Mesenchymal stem cell (in vitro differentiated cells and primary cell): ENCODE measurements at regions not wholly inside any gene's neighbourhood (a gene's known extent, or its start where the extent isn't known, plus 50 kb on each side); places are given as distances from the start of the nearest gene placed in this dataset.

Experiments used
- DNase-seq: peaks from one replicate; pipeline ENCODE4 v3.0.0-alpha.2; 2013
- H2AFZ ChIP-seq: one replicate; pipeline ENCODE4 v1.6.1; 2013; ENCODE audit warnings: low read depth, mild to moderate bottlenecking, control low read depth, inconsistent platforms, low read length, moderate library complexity
- H2AK5ac ChIP-seq: 2 replicates; pipeline ENCODE4 v1.6.1; 2013; ENCODE audit warnings: low read length, moderate library complexity, mild to moderate bottlenecking, inconsistent platforms; ENCODE audit not compliant: severe bottlenecking
- H2BK120ac ChIP-seq: one replicate; pipeline ENCODE4 v1.6.1; 2013; ENCODE audit warnings: low read depth, mild to moderate bottlenecking, inconsistent platforms, low read length, moderate library complexity
- H2BK12ac ChIP-seq, 2 experiments: one replicate each; pipeline ENCODE4 v1.6.1; 2013; ENCODE audit warnings: inconsistent platforms in 2 of 2, low read length in 2 of 2, mild to moderate bottlenecking in 2 of 2, moderate library complexity in 2 of 2, control low read depth in 1 of 2
- H2BK15ac ChIP-seq: one replicate; pipeline ENCODE4 v1.6.1; 2013; ENCODE audit warnings: mild to moderate bottlenecking, low read depth, inconsistent platforms; ENCODE audit not compliant: poor library complexity, severe bottlenecking
- H2BK5ac ChIP-seq: 2 replicates; pipeline ENCODE4 v1.6.1; 2013; ENCODE audit warnings: low read depth, mild to moderate bottlenecking, low read length, control low read depth, inconsistent platforms; ENCODE audit not compliant: poor library complexity, severe bottlenecking
- H3K14ac ChIP-seq, 2 experiments: one replicate each; pipeline ENCODE4 v1.6.1; 2013; ENCODE audit warnings: inconsistent platforms in 2 of 2, low read length in 2 of 2, control low read depth in 1 of 2, mild to moderate bottlenecking in 1 of 2, moderate library complexity in 1 of 2
- H3K18ac ChIP-seq, 2 experiments: one replicate each; pipeline ENCODE4 v1.6.1; 2013; ENCODE audit warnings: inconsistent platforms in 2 of 2, low read length in 2 of 2, control low read depth in 1 of 2, low read depth in 1 of 2, mild to moderate bottlenecking in 1 of 2
- H3K23ac ChIP-seq, 2 experiments: one replicate each; pipeline ENCODE4 v1.6.1; 2013; ENCODE audit warnings: inconsistent platforms in 2 of 2, low read length in 2 of 2, mild to moderate bottlenecking in 2 of 2, moderate library complexity in 2 of 2, control low read depth in 1 of 2
- H3K27ac ChIP-seq: 2 replicates; pipeline ENCODE4 v1.5.1; 2013; ENCODE audit warnings: mild to moderate bottlenecking, moderate library complexity, low read length, control low read depth, inconsistent platforms; ENCODE audit not compliant: poor library complexity, severe bottlenecking
- H3K27me3 ChIP-seq, 2 experiments: 2 replicates each; pipeline versions ENCODE4 v1.6.1 to v1.7.0; 2013; ENCODE audit warnings: low read length in 2 of 2, mild to moderate bottlenecking in 2 of 2, moderate library complexity in 2 of 2, control low read depth in 1 of 2, inconsistent platforms in 1 of 2; ENCODE audit not compliant: control insufficient read depth in 1 of 2, insufficient read depth in 1 of 2
- H3K36me3 ChIP-seq, 2 experiments: 2 replicates each; pipeline versions ENCODE4 v1.6.1 to v1.7.0; 2013; ENCODE audit warnings: low read length in 2 of 2, control low read depth in 1 of 2, inconsistent platforms in 1 of 2, low read depth in 1 of 2, mild to moderate bottlenecking in 1 of 2; ENCODE audit not compliant: insufficient read depth in 2 of 2, control insufficient read depth in 1 of 2
- H3K4ac ChIP-seq, 2 experiments: one replicate each; pipeline ENCODE4 v1.6.1; 2013; ENCODE audit warnings: inconsistent platforms in 2 of 2, low read length in 2 of 2, mild to moderate bottlenecking in 2 of 2, moderate library complexity in 2 of 2, control low read depth in 1 of 2, low read depth in 1 of 2
- H3K4me1 ChIP-seq: 2 replicates; pipeline ENCODE4 v1.6.1; 2013; ENCODE audit warnings: low read depth, low read length, control low read depth; ENCODE audit not compliant: control insufficient read depth, insufficient read depth
- H3K4me2 ChIP-seq: 2 replicates; pipeline ENCODE4 v1.6.1; 2013; ENCODE audit warnings: low read length, mild to moderate bottlenecking, inconsistent platforms; ENCODE audit not compliant: poor library complexity, severe bottlenecking
- H3K4me3 ChIP-seq, 2 experiments: 2 replicates each; pipeline versions ENCODE4 v1.5.1 to v1.7.0; 2013; ENCODE audit warnings: low read length in 2 of 2, mild to moderate bottlenecking in 2 of 2, control low read depth in 1 of 2, low read depth in 1 of 2; ENCODE audit not compliant: insufficient read depth in 1 of 2
- H3K79me1 ChIP-seq: replicated peaks from 2 replicates; pipeline ENCODE4 v1.6.1; 2013; ENCODE audit warnings: mild to moderate bottlenecking, control low read depth, low read length, inconsistent platforms; ENCODE audit not compliant: poor library complexity, severe bottlenecking
- H3K9ac ChIP-seq: 2 replicates; pipeline ENCODE4 v1.7.0; 2013; ENCODE audit warnings: mild to moderate bottlenecking, low read length, moderate library complexity
- H3K9me3 ChIP-seq: 2 replicates; pipeline ENCODE4 v1.7.0; 2013; ENCODE audit warnings: mild to moderate bottlenecking, low read length; ENCODE audit not compliant: control insufficient read depth
- H4K8ac ChIP-seq: one replicate; pipeline ENCODE4 v1.6.1; 2013; ENCODE audit warnings: inconsistent platforms, mild to moderate bottlenecking, low read length, moderate library complexity
- H4K91ac ChIP-seq: one replicate; pipeline ENCODE4 v1.6.1; 2013; ENCODE audit warnings: mild to moderate bottlenecking, low read length, inconsistent platforms
- WGBS: methylation state at CpG from one replicate; pipeline ENCODE4 v1.1.7; 2013; ENCODE audit warnings: mixed read lengths; 5-methylcytosine and 5-hydroxymethylcytosine counted together

- Histone ChIP-seq H2BK120ac (no peak overlapping the region), H3K18ac (no peak overlapping the region), H3K4ac (no peak overlapping the region), H2AFZ (no peak overlapping the region), H3K36me3 (no peaks in the 10 kb centered on the region), H3K4me2 (no peak overlapping the region), H2BK5ac (no peak overlapping the region), H3K4me3 (no peak overlapping the region), H2BK15ac (no peak overlapping the region), H3K27me3 (peaks cover 29 to 41% of the 10 kb centered on the region in 2 experiments), H3K14ac (no peak overlapping the region), H2BK12ac (no peak overlapping the region), H4K8ac (no peak overlapping the region), H3K27ac (no peak overlapping the region), H2AK5ac (no peak overlapping the region), H4K91ac (no peak overlapping the region), H3K9ac (no peak overlapping the region), H3K79me1 (no peaks in the 10 kb centered on the region), H3K4me1 (peaks cover 2% of the 10 kb centered on the region), H3K23ac (no peak overlapping the region), H3K9me3 (peaks cover 5% of the 10 kb centered on the region)
- DNase-seq = peak; percentile 2
- WGBS = no CpG with 5 or more reads among the region's 4 CpGs
These were observed 62.6 kb upstream of the PHF21A start for GRCh38 chr11:46183819-46184218.

GRCh38 chr11:46181843-46182424, 60.7 kb upstream of the PHF21A start:
- no peak overlapping the region for H3K14ac ChIP-seq
- H2BK12ac ChIP-seq = no peak overlapping the region
- no peak overlapping the region for H2AFZ ChIP-seq
- no peak overlapping the region for H4K91ac ChIP-seq
- no peak overlapping the region for H3K9ac ChIP-seq
- no peak overlapping the region for H2BK15ac ChIP-seq
- H3K79me1 ChIP-seq = no peaks in the 10 kb centered on the region
- peaks cover 2% of the 10 kb centered on the region for H3K4me1 ChIP-seq
- no peak overlapping the region for H3K18ac ChIP-seq
- H3K4ac ChIP-seq = no peak overlapping the region
- H3K23ac ChIP-seq = no peak overlapping the region
- no peak overlapping the region for H2AK5ac ChIP-seq
- H2BK120ac ChIP-seq = no peak overlapping the region
- no peak overlapping the region for H3K27ac ChIP-seq
- H3K4me3 ChIP-seq = no peak overlapping the region
- no peak overlapping the region for H2BK5ac ChIP-seq
- no peaks in the 10 kb centered on the region for H3K36me3 ChIP-seq
- no peak overlapping the region for H4K8ac ChIP-seq
- peaks cover 5% of the 10 kb centered on the region for H3K9me3 ChIP-seq
- no peak for DNase-seq
- no peak overlapping the region for H3K4me2 ChIP-seq
- WGBS = 89% methylated on average over 4 of the region's 5 CpGs
- peaks cover 39 to 48% of the 10 kb centered on the region in 2 experiments for H3K27me3 ChIP-seq

- Histone ChIP-seq H2BK15ac (no peak overlapping the region), H3K4me2 (no peak overlapping the region), H2AK5ac (no peak overlapping the region), H2AFZ (no peak overlapping the region), H4K91ac (no peak overlapping the region), H2BK120ac (no peak overlapping the region), H3K4me1 (peaks cover 2% of the 10 kb centered on the region), H2BK5ac (no peak overlapping the region), H2BK12ac (no peak overlapping the region), H3K4ac (no peak overlapping the region), H3K79me1 (no peaks in the 10 kb centered on the region), H3K9me3 (peaks cover 5% of the 10 kb centered on the region), H3K27me3 (peaks cover 44 to 51% of the 10 kb centered on the region in 2 experiments), H3K27ac (no peak overlapping the region), H3K18ac (no peak overlapping the region), H3K9ac (no peak overlapping the region), H3K4me3 (no peak overlapping the region), H4K8ac (no peak overlapping the region), H3K14ac (no peak overlapping the region), H3K36me3 (no peaks in the 10 kb centered on the region), H3K23ac (no peak overlapping the region)
- 79% methylated on average over 1 of the region's 1 CpG for WGBS
- DNase-seq = no peak
These were observed 60.1 kb upstream of the PHF21A start for GRCh38 chr11:46181387-46181786.

- H3K4me1 ChIP-seq = peaks cover 2% of the 10 kb centered on the region
- no peak overlapping the region for H3K23ac ChIP-seq
- H2BK15ac ChIP-seq = no peak overlapping the region
- DNase-seq = no peak
- H3K18ac ChIP-seq = no peak overlapping the region
- H3K9ac ChIP-seq = no peak overlapping the region
- peaks cover 50 to 58% of the 10 kb centered on the region in 2 experiments for H3K27me3 ChIP-seq
- H3K27ac ChIP-seq = no peak overlapping the region
- no peak overlapping the region for H3K4ac ChIP-seq
- no peak overlapping the region for H3K4me3 ChIP-seq
- no peak overlapping the region for H3K4me2 ChIP-seq
- 78% methylated on average over 4 of the region's 4 CpGs for WGBS
- H2AK5ac ChIP-seq = no peak overlapping the region
- H3K14ac ChIP-seq = no peak overlapping the region
- no peak overlapping the region for H2BK5ac ChIP-seq
- H2BK12ac ChIP-seq = no peak overlapping the region
- no peak overlapping the region for H2BK120ac ChIP-seq
- H3K36me3 ChIP-seq = no peaks in the 10 kb centered on the region
- no peak overlapping the region for H4K91ac ChIP-seq
- no peaks in the 10 kb centered on the region for H3K79me1 ChIP-seq
- no peak overlapping the region for H4K8ac ChIP-seq
- H3K9me3 ChIP-seq = peaks cover 5% of the 10 kb centered on the region
- H2AFZ ChIP-seq = no peak overlapping the region
These were observed 59.5 kb upstream of the PHF21A start for GRCh38 chr11:46180736-46181135.
